GM21360 (cell line): ENCODE measurements at regions not wholly inside any gene's neighbourhood (a gene's known extent, or its start where the extent isn't known, plus 50 kb on each side); places are given as distances from the start of the nearest gene placed in this dataset.

Experiments
- ATAC-seq: cut with Tn5 transposase; IDR thresholded peaks from one replicate; pipeline ENCODE4 v1.9.1; 2021; ENCODE audit warnings: mild to moderate bottlenecking, moderate library complexity; ENCODE audit not compliant: unreplicated experiment

DNA sequence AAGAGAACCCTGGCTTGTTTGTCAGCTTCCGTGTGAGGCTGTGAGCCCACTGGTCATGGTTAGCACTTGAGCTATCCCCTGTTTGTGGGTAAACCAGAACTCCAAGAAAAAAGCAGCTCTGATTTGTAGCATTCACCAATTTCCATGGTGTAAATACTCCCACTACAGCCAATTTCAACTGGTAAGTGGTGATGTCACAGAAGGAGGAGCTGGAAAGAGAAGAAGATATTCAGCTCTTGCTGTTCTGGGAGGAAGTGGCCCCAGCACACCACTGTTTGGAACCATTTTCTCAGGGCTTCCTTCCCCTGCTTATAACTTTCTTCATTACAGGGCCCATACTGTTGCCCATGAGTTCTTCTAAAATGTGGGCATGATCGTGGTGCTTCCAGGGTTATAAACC is 500.1 kb upstream of the ZMIZ1 start:
- no peak for ATAC-seq

DNA sequence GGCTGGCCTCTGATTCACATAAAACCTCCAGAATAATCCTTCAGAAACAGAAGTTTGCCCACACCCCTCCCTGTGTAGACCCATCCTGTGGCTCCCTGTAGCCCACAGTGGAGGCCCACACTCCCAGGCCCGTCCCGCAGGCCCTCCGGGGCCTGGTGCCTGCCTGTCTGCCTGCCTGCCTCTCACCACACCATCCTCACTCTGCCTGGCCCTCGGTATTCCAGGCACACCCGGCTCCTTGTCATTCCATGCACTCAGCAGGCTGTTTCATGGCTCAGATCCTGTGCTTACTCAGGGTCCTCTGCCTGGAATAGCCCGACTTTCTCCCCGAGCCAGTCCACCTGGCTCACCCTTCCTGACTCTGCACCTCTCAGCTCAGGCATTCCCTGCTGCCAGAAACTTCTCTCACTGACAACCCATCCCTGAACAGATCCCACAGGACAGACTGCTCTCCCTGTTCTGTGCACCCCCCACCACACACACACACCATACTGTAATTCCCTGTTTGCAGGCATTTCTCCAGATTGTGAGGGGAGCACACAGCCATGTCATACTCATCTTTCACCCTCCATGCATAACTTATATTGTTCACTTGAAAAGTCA is 498.0 kb upstream of the ZMIZ1 start:
- no peak for ATAC-seq

DNA sequence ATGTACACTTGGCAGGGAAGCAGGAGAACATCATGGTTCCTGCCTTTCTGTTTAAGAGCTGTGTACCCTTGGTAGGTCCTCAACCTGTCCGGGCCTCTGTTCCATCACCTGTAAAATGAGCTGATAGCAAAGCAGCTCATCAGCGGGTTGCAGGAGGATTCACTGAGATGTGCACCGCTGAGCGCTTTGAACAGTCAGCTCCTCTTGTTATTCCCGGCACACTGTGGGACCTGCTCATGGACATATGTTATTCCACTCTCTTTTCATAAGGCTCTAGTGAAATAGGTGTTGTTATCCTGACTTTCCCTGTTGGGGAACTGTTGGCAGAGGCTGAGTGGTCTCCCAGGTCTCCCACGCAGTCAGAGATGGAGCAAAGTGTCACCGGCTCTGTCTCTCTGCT is 497.5 kb upstream of the ZMIZ1 start:
- no peak for ATAC-seq

DNA sequence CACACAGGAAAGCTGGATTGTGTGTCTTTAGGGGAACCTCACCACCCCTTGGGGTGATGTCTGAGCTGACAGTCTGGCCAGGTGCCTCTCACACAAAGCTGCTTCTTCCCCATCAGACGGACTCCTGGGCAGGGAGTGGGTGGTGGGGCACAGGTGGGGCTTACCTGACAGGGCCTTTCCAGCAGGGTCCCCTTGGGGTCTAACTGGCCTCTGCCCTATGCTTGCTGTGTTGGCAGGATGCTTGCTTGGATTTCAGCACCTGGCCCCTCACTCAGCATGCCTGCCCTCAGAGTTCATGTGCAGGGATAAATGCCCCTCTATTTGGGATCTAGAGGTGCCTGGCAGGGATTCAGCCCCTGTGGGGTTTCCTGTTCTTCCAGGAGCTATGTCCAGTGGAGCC is 496.9 kb upstream of the ZMIZ1 start:
- no peak for ATAC-seq

DNA sequence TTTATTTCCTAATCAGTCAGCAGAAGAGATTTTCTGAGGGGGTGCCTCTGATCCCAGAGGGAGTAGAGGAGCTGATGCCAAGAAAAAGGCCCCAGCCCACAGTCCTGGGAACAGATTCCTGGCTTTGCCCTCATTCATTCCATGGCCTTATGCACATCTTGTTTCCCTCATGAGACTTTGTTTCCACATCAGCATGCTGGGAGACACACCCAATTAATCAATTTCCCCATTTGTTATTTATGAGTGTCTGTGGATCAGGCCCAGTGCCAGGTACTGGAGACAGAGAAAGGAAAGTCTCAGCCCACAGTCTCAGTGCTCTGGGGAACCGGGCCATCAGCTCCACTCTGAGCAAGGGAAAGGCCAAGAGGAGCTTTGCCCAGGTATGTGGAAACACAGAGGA is 496.2 kb upstream of the ZMIZ1 start:
- ATAC-seq: no peak

DNA sequence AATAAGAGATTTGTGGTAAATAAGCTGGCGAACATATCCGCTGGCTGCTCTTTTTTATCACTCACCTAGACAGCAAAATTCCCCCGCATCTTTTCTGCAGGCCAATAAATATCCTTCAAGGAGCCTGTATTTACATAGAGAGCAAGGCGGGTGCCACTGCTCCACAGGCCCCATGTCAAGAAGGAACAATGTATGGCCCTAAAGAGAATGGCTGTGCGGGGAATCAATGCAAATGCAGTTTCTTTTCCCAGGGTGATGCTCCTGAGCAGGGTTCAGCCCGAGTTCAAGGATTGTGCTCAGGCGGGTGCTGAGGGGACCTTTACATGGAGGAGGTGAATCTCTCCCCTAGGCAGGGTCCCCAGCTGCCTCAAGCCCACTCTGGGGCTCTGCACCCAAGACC is 494.2 kb upstream of the ZMIZ1 start:
- ATAC-seq: no peak

DNA sequence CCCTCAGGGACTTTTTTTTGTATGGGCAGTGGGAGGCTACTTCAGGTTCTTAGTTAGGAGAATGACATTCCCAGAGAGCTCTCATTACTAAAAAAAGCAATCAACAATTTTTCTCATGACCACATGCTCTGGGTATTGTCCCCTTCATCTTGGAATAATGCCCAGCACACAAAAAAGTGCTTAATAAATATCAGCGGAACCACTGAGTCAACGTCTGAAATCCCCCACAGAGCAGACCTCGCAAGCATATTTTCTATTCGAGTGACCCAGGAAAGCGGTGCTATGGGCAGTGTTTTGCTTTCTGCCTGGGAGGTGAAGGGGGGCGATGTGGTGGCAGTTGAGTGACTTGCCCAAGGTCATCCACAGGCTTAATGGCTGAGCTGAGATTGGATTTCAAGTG is 493.4 kb upstream of the ZMIZ1 start:
- no peak for ATAC-seq

DNA sequence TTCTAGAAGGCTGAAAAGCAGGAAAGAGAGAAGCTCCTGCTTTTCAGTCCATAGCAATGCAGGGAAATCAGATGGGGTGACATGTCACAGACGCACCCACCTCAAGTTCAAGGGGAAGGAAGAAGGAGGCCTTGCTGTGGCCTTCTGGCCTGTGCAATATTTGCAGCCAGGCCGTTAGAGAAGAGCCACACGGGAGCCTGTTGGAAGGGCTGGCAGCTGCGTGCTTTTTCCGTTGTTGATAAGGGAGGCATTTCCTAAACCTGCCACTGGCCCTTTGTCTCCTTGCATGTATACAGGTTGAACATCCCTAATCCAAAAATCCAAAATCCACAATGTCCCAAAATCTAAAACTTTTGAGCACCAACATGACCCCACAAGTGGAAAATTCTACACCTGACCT is 492.5 kb upstream of the ZMIZ1 start:
- no peak for ATAC-seq

DNA sequence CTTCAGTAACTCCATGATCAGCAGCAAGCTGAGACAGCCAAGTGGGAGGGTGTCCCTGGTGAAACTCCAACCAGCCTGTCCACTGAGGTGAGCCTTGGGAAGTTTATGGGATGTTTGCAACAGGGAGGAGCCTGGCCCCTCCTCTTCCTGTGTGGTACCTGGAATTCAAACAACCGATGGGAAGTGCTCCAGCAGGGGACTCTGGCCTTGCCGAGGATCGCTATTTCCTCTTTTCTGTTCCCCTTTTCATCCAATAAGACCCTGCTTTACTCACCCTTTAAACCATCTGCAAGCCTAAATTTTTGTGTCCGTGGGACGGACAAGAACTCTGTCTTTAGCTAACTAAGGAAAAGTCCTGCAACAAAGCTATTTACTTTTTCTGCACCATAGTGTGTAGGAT is 491.1 kb upstream of the ZMIZ1 start:
- ATAC-seq: no peak

DNA sequence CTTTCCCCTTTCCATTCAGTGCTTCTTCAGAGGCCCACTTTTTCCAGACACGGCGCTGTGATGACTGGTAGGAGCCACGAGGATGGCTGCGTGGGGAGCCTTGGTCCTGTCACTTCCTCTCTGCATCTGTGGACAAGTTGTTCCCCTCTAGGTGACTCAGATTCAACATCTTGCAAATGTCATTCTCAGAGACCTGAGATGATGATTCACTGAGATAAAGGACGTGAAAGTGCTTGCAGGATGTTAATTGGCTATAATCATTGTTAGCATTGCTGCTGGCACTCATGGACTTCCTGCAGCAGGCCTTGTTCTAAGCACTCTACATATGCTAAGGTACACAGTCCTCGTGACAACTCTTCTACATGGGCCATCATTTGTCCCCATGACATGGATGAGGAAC is 489.8 kb upstream of the ZMIZ1 start:
- no peak for ATAC-seq

DNA sequence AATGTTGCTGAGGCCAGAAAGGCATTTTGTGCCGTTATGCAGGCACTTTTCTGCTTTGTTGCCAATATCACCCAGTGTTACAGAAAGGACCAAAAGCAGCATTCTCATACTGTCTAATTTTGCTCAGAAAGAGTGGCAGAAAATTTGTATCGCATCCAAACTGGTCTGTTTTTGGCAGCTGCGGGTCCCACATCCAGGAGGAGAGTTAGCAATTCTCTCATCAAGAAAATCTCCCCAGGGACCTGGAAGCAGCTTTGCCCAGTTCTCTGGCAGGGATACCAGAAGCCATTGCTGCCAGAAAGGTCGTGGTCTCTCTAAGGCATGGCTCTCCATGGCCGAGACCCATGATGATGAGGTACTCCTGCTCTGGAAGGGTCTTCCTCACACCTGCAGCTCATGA is 489.2 kb upstream of the ZMIZ1 start:
- no peak for ATAC-seq

DNA sequence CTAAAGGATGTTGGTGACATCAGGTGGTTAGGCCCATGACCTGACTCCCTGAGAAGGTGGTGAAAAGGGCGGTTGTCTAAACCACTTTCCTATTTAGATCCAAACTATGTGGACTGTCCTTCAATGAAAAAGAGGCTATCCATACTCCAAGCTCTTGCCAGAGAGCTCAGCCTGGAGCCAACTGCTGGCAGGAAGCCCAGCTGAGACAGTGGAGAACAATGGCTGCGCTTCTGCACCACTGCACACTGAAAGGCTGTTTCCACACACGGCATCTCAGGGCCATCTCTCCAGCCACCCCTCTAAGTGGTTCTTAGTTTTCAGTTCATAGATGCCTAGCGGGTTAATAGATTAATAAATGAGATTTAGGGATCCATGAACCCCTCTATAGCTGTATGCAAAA is 488.8 kb upstream of the ZMIZ1 start:
- ATAC-seq: no peak

DNA sequence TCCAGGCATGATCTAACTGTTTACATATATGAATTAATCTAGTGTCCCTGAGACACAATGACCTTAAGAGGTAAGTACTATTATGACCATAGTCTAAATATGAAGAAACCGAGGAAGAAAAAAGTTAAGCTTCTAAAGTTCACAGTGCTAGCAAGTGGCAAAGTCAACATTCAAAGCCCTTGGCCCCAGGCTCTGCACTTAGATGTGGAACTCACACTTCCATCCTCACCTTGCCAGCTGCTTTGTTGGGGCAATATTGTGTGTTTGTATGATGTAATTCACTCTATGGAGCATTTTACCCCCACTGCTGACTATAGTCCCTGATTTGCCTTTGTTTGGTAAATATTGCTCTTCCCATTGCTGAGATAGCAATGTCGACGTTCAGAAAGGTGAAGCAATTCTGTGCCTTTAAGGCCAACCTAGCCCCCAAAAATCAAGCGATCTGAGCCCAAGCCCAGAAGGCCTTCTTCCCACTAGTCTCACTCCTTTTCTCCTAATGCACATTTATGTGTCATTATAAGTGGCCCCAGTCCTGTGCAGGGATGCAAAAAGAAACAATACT is 487.6 kb upstream of the ZMIZ1 start:
- ATAC-seq: no peak

DNA sequence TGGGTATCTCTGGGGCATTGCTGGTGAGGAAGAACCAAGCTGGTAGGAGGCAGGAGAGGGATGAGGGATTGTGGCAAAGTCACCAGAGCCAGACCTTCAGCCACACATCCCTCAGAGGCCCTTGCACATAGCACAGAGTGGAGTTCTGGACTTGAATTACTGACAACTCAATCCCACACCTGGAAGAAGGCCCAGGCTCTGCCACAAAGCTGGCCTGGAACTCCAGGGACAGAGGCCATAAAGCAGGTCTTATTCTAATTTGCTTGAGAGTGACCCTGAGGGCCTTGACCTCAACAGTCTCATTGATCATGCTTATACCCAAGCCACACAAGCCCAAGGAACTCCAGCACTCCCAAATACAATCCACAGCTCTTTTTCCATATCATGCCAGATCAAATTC is 486.2 kb upstream of the ZMIZ1 start:
- no peak for ATAC-seq

DNA sequence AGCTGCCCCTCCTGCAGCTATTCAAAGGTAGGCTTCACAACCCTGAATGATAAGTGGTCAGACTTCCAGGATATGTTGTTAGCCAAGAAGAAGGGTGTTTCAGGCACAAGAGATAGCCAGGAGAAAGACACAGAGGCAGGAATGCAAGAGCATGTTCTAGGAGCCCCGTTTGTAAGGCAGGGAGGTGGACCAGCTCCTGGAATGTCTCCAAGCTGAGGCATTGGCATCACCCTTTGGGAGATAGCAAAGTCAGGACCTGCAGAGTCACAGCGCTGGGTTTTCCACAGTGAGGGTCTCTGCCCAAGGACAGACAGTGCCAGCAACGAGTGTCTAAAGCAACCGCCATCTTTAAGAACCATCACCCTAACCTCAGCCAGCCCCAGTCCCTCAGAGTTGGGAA is 484.5 kb upstream of the ZMIZ1 start:
- no peak for ATAC-seq

DNA sequence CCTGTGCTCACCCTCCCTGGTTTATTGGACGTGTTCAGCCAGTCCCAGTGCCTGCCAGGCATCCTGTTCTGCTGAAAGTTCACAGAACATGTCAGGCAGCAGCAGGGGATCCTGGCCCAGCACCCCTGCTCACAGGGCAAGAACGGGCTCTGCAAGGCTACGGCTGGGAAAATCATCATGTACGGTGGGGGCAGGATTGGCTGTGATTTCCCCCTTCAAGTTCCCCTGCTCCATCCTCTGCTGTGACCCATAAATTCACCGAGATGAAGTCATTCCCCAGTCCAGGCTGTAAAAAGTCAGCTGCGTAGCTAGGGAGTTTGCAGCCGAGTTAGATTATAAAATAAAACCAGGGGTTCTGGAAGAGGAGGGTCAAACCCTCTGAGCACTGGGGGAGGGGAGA is 484.1 kb upstream of the ZMIZ1 start:
- ATAC-seq: no peak

DNA sequence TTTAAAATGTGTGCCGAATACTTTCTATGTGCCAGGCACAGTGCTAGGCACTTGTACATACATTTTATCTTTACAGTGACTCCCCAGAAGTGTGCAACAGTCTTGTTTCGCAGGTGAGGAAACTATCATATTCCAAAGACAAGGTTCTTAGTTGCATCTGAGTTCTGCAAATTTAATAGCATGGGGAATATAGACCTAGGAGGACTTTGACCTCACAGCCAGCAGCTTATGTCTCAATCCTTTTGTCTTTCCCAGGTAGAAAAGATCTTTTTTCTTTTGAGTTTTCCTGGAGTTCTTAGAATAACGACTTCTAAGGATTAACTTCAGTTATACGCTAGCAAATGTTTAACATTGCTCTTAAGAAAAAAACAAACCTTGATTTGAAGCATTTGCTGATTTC is 482.8 kb upstream of the ZMIZ1 start:
- no peak for ATAC-seq

DNA sequence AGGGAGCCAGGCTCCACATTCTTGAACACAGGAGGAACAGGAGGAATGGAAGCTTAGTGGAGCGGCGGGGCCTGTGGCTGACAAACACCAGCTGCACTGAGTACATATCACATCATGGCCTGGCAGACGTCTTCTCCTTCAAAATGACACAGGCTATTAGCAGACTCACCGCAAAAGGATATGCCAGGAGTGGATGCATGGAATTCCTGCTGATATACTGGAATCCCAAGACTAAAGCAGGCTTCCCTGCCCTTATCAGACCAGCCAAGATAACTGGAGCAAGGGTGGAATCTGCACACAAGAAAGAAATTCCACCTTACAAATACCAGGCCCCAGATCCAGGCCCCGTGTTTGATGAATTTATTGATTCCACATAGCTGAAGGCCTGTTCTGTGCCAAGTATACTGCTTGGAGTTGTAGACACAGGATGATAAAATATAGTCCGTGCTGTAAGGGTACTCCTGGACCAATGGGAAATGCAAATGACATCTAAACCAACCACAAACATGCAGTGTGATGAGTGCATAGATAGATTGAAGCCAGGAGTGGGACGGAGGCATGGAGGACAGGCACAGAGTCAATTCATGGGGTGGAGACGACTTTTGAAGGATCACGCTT is 480.5 kb upstream of the ZMIZ1 start:
- ATAC-seq: no peak

DNA sequence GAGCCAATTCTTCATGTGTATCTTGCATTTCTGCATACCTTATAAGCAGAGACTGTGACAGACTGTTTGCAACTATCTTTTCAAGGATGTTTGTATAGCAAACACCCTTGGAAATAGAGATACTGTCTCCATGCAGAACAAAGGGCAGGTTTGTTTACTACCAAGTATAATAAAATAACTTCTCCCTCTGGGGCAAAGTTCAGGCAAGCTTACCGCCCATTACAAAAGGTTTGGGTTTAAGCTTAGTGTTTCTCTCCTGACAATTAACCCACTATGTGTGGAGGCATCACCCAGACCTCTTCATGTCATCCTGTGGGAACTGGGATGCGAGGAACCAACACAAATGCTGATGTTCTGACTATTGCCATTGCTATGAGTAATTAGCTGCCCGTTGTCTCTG is 479.1 kb upstream of the ZMIZ1 start:
- ATAC-seq: no peak

DNA sequence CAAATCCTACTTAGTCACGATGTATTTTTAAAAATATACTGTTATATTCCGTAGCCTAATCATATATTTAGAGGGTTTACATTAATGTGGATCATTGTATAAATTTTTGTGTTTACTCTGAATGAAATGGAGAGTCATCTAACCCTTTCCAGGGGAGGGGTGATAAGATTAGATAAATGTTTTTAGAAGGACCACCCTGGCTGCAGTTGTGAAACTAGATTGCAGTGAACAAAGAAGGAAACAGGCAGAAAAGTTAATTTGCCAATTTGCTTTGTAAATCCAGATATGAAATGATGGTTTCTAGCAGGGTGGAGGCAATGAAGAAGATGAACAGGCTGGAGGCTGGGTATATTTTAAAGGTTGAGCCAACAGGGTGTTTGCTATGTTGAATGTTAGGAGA is 477.7 kb upstream of the ZMIZ1 start:
- ATAC-seq: no peak

DNA sequence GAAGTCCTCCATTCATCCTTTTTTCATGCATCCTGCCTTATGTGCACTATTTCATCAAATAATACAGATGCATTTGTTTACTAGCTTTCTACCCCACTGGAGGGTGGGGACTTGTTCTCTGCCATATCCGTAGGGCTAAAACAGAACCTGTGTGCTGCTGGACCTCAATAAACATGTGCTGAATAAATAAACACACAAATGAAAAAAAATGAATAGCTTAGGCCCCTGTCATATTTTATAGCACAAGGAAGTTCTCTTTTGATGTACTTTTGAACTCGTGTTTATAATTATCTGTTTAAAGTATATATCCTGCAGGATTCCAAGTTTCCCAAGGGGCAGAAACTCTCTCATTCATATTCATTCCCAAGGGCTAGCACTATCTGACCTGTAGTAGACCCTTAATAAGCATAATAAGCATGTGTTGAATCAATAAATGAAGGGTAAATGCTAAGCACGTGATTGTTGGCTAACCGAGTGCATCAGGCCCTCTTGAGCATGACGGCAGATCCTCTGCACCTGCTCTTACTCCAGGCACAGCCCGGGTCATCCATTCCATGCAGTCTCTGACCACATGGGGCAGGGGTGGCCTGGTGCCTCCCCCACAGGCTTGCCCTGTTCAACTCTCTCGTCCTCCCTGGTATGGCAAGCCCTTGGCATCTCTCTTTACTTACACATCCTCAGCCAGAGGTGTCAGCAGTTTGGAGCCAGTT is 474.1 kb upstream of the ZMIZ1 start:
- no peak for ATAC-seq

DNA sequence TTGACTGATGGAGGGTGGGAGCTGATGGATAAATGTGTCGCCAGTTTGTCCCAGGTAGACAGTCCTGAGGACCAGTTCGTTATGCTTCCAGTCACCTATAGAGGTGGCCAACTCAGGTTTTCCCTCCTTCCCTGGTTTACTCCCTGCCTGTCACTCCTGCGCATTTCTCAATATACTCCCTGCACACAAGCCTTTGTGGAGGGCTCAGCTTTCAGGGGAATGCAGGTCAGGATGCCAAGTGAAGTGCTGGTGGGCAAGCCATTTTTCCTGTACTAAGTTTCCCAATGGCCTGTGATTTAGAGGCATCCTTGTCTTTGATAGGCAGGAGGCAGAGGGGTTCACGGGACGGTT is 473.5 kb upstream of the ZMIZ1 start:
- no peak for ATAC-seq

DNA sequence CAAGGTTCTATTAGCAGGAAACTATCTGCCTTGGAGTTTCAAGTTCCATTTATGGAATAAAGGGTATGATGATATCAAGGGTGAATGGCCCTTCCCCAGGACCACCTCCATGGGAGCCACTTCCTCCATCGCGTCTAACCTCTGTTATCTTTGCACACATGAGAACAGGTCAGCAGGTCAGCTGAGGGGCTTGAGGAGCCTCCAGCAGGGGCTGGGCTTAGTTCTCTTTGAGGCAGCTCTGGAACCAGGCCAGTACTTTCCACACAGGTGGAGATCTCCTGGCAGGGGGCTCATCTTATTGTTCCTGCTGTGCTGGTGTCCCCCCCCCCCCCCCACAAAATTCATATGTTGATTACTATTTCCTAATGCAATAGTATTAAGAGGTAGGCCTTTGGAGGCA is 472.2 kb upstream of the ZMIZ1 start:
- no peak for ATAC-seq
